Osteoblast (primary cell): ENCODE measurements at regions not wholly inside any gene's neighbourhood (a gene's known extent, or its start where the extent isn't known, plus 50 kb on each side); places are given as distances from the start of the nearest gene placed in this dataset.

Source experiments
- DNase-seq: peaks from one replicate; pipeline ENCODE4 v3.0.0; 2011; ENCODE audit warnings: low spot score, mixed read lengths; ENCODE audit not compliant: insufficient read length; ENCODE audit errors: missing footprints
- H2AFZ ChIP-seq: 2 replicates; pipeline ENCODE4 v1.6.0; 2011; ENCODE audit warnings: mild to moderate bottlenecking, low read length
- H3K27ac ChIP-seq: 2 replicates; pipeline ENCODE4 v1.5.1; 2011; ENCODE audit warnings: mild to moderate bottlenecking, low read depth, low read length, moderate library complexity
- H3K27me3 ChIP-seq: 2 replicates; pipeline ENCODE4 v1.6.0; 2012; ENCODE audit warnings: mild to moderate bottlenecking, control low read depth, inconsistent platforms, low read length, moderate library complexity; ENCODE audit not compliant: insufficient read depth
- H3K36me3 ChIP-seq: 2 replicates; pipeline ENCODE4 v1.5.1; 2011; ENCODE audit warnings: mild to moderate bottlenecking, low read length, control low read depth, moderate library complexity; ENCODE audit not compliant: insufficient read depth
- H3K4me1 ChIP-seq: 2 replicates; pipeline ENCODE4 v1.5.1; 2011; ENCODE audit warnings: mild to moderate bottlenecking, low read length, control low read depth, moderate library complexity; ENCODE audit not compliant: insufficient read depth
- H3K4me2 ChIP-seq: 2 replicates; pipeline ENCODE4 v1.6.0; 2011; ENCODE audit warnings: mild to moderate bottlenecking, low read length; ENCODE audit not compliant: insufficient read depth
- H3K4me3 ChIP-seq: fragments of 200-600 bp; sonication (generic); 3 replicates; pipeline ENCODE4 v1.5.1; 2012; ENCODE audit warnings: mild to moderate bottlenecking, low read length, inconsistent platforms; ENCODE audit not compliant: insufficient read depth
- H3K79me2 ChIP-seq: 2 replicates; pipeline ENCODE4 v1.6.0; 2012; ENCODE audit warnings: mild to moderate bottlenecking, low read length, control low read depth, inconsistent platforms; ENCODE audit not compliant: insufficient read depth
- H3K9me3 ChIP-seq: 2 replicates; pipeline ENCODE4 v1.5.1; 2011; ENCODE audit warnings: low read depth, low read length, control low read depth
- H4K20me1 ChIP-seq: 2 replicates; pipeline ENCODE4 v1.6.0; 2012; ENCODE audit warnings: mild to moderate bottlenecking, low read length, control low read depth; ENCODE audit not compliant: insufficient read depth
- CTCF ChIP-seq: IDR thresholded peaks from 2 replicates; pipeline ENCODE4 v1.5.1; 2011; ENCODE audit warnings: mild to moderate bottlenecking, low read depth, low read length, moderate library complexity; ENCODE audit errors: extremely low read depth

GRCh38 chr5:25345240-25345771 is 700.5 kb upstream of the CDH10 start:
- H3K4me1 ChIP-seq, result no peaks in the 10 kb centered on the region
- H3K4me3 ChIP-seq, result no peak overlapping the region
- TF ChIP-seq CTCF, result no peak
- H3K79me2 ChIP-seq, result no peaks in the 10 kb centered on the region
- H3K9me3 ChIP-seq, result peaks cover 3% of the 10 kb centered on the region
- DNase-seq, result no peak
- H3K27me3 ChIP-seq, result no peaks in the 10 kb centered on the region
- H3K36me3 ChIP-seq, result no peaks in the 10 kb centered on the region
- no peak overlapping the region for H3K4me2 ChIP-seq
- no peaks in the 10 kb centered on the region for H4K20me1 ChIP-seq
- no peak overlapping the region for H2AFZ ChIP-seq
- H3K27ac ChIP-seq, result no peak overlapping the region

GRCh38 chr5:25339541-25339940 is 694.8 kb upstream of the CDH10 start:
- no peak for DNase-seq
- TF ChIP-seq CTCF, result no peak
- Histone ChIP-seq H3K4me3 (no peak overlapping the region), H3K4me2 (no peak overlapping the region), H3K27ac (no peak overlapping the region), H4K20me1 (no peaks in the 10 kb centered on the region), H3K9me3 (peaks cover 3% of the 10 kb centered on the region), H3K27me3 (no peaks in the 10 kb centered on the region), H3K4me1 (no peaks in the 10 kb centered on the region), H3K36me3 (no peaks in the 10 kb centered on the region), H2AFZ (no peak overlapping the region), H3K79me2 (no peaks in the 10 kb centered on the region)

- H3K4me1 ChIP-seq, result no peaks in the 10 kb centered on the region
- no peaks in the 10 kb centered on the region for H3K36me3 ChIP-seq
- no peak for TF ChIP-seq CTCF
- H2AFZ ChIP-seq, result no peak overlapping the region
- H4K20me1 ChIP-seq, result no peaks in the 10 kb centered on the region
- no peaks in the 10 kb centered on the region for H3K79me2 ChIP-seq
- peaks cover 3% of the 10 kb centered on the region for H3K9me3 ChIP-seq
- no peak overlapping the region for H3K4me2 ChIP-seq
- no peak overlapping the region for H3K4me3 ChIP-seq
- H3K27me3 ChIP-seq, result no peaks in the 10 kb centered on the region
- no peak overlapping the region for H3K27ac ChIP-seq
- DNase-seq, result no peak
Measured at GRCh38 chr5:25334350-25334749, 689.6 kb upstream of the CDH10 start.

- no peak for DNase-seq
- H4K20me1 ChIP-seq, result no peaks in the 10 kb centered on the region
- no peak overlapping the region for H3K27ac ChIP-seq
Measured at GRCh38 chr5:25330721-25331120, 685.9 kb upstream of the CDH10 start.

More at GRCh38 chr5:25330721-25331120, 685.9 kb upstream of the CDH10 start:
- H3K9me3 ChIP-seq, result peaks cover 2% of the 10 kb centered on the region
- TF ChIP-seq CTCF, result no peak
- H3K79me2 ChIP-seq, result no peaks in the 10 kb centered on the region
- H3K4me2 ChIP-seq, result no peak overlapping the region
- H3K36me3 ChIP-seq, result no peaks in the 10 kb centered on the region
- H3K4me1 ChIP-seq, result no peaks in the 10 kb centered on the region
- no peaks in the 10 kb centered on the region for H3K27me3 ChIP-seq
- no peak overlapping the region for H2AFZ ChIP-seq
- H3K4me3 ChIP-seq, result no peak overlapping the region
